Stimulated activated CD8-positive, alpha-beta memory T cell treated with anti-CD3 and anti-CD28 coated beads, Interleukin-4, amount 100 ng/mL, for 48 hours (primary cell): ENCODE measurements at regions not wholly inside any gene's neighbourhood (a gene's known extent, or its start where the extent isn't known, plus 50 kb on each side); places are given as distances from the start of the nearest gene placed in this dataset.

Experiments used
- DNase-seq: peaks from one replicate; pipeline ENCODE4 v3.0.0-alpha.2; 2020

DNA sequence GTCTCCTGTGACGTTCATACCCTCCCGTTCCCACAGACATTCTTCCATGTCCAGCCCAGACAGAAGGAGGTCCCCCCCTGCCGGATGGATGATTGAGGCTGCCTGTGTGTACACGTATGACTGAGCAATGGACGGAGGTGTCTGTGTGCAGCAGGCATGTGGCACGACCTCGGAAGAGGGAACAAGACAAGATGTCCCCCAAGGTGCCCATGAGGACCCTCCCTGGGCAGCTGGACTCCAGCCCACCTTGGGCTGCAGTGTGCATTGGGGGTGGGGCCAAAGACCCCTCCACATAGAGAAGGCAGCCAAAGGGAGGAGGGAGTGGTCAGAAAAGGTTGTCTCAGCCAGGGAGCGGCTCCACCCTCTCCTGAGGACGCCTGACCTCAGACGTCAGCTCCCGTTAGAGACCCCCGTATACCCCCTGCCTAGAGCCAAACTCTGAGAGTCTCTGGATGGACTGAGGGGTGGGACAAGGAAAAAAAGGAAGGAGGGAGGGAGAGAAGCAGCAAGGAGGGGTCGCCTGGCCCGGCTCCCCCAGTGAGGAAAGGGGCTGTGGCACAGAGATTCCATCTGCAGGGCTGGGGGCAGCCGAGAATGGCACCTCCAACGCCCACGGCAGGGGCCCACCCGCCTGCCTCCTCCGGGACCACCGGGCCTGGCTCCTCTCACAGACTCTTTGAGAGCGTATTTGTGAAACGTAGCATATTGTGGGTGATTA lies 92.9 kb upstream of the BHLHE23 start:
- DNase-seq, result no peak

DNA sequence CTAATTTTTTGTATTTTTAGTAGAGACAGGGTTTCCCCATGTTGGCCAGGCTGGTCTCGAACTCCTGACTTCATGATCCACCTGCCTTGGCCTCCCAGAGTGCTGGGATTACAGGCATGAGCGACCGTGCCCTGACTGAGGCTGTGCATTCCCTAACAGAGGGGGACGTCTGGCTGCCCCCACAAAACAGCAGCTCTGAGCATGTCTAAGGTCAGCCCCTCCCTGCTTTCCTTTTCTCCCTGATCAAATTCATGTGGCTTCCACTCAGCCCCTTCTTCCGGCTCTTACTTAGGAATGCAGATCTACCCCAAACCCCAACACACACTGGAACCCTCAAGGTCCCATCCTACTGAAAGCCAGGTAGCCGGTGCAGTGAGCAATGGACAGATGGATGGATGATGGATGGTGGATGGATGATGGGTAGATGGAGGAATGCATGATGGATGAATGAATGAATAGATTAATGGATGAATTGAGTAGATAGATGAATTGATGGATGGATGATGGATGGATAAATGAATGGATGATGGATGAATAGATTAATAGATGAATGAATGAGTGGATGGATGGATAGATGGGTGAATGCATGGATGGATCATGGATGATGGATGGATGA lies 91.5 kb upstream of the BHLHE23 start:
- DNase-seq, result no peak

DNA sequence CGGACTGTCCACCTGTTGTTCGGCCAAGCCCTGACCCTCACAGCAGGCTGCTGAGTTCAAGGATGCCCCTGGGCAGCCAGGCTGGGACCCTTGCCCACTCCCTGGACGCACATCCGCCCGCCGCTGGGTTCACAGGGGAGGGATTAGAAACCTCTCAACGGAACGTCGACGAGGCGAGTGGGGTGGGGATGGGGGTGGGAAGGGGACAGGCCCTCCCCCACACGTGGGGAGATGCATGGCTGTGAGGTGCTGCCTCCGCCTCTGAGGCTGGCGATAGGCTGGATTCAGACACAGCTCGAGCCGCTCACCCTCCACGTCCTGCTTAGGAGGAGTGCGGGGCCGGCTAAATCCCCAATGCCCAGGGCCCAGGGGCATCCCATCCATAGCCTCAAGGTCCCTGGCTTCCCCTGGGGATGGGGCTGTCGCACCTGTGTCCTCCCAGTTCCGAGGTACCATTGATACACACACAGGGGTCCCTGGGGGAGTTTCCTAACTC lies 90.6 kb upstream of the BHLHE23 start:
- DNase-seq, result no peak

DNA sequence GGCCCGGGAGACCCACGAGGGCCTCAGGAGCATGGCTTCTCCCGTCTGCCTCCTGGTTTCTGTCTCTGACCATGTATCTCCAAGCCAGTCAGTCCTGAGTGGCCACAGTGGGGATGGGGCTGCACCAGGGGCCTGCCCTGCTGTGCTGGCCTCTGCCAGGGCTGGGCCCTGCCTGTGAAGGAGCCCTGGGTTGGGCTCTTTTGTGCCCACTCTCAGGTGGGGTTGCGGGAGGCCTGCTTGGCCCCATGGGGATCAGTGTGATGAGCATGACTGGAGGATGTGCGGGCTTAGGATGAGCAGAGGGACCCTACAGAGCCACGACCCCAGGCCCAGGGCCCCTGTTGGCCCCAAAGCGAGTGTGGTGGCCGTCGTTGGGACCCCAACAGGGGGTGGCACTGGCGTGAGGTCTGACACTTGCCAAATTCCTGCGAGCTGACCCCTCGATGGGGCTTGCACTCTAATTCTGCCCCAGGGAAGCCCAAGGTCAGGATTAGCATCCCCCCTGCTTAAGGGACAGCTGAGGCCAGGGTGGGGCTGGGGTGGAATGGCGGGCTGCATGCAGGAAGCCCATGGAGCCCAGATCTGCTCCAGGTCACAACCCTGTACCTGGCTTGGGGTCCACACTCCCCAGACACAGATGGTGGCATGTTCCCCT lies 90.0 kb upstream of the BHLHE23 start:
- DNase-seq, result no peak

DNA sequence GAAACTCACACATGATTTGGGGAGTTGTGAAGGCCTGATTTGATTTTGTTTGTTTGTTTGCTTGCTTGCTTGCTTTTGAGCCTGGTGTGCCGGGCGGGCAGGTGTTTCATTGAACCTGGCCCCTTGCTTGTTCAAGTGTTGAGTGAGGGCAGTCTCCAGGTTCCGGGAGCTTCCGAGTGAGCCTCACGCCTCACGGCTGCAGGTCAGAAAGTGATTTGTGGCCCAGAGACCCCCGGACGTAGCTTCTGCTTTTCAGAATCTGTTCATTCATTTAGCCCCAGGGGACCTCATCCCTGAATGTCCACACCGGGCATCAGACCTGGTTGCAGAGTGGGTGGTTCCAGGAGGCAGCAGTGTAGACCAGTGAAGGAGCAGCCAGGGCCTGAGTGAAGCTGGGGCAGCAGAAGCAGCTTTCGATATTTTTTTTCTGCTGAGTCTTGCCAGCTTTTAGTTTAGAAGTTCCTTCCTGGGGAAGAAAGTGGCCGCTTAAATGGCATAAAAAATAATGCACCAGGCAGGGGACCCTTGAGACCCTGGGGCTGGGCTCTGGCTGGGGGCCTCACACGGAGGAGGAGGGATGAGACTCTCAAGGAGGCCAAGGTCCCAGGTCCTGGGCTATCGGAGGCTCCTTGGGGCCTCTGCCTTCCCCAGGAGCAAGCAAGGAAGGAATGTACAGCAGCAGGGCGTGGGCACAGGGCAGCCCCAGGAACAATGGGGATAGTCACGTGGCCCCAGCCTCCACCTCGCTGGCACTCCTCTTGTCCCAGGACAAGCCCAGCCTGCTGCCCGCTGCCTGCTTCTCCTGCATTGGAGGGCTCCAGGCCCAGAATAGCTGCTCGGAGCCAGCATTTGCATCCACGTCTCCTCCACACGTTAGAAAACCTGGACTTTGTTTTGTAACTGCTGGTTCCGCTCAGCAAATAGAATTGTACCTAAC lies 89.2 kb upstream of the BHLHE23 start:
- no peak for DNase-seq

GRCh38 chr20:63094767-63095499 lies 88.2 kb upstream of the BHLHE23 start:
- no peak for DNase-seq

DNA sequence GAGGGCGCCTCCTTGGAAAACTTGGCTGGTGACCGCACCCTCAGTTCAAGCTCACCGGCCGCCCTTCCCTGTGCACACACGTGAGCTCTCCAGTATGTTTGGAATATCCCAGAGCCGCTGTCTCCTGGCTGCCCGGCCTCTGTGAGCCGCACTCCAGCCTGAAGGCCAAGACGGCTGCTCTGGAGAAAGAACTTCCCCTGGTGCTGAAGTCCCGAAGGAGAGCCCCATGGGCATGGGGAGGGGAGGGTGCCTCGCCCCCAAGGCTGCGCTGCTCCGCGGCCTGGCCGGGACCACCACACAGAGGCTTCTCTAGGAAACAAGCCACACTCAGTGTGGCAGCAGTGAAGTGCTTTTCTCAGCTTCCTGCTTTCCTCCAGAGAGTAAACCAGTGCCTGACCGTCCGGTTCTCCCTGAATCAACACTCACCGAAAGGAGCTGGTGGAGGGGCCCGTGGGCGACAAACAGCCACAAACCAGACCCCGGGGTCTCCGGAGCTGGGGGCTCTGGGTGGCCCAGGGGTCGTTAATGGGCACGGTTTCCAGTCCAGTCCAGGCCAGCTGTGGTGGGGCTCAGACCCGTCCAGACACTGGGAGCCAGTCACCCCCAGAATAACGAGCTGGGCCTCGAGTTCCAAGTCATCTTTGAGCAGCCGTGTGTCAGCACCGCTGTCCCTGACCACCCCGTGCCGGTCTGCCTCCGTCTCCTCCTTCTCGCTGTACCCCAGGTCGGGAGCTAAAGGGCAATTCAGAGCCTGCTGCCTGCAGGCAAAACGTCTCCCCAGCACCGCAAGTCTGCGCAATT lies 87.4 kb upstream of the BHLHE23 start:
- DNase-seq, result no peak

- no peak for DNase-seq
Measured at GRCh38 chr20:63092660-63093215, 86.0 kb upstream of the BHLHE23 start.

GRCh38 chr20:63091901-63092659 lies 85.3 kb upstream of the BHLHE23 start:
- no peak for DNase-seq

- no peak for DNase-seq
Measured at GRCh38 chr20:63090682-63091571, 84.2 kb upstream of the BHLHE23 start.

GRCh38 chr20:63090052-63090451 lies 83.3 kb upstream of the BHLHE23 start:
- DNase-seq, result no peak

DNA sequence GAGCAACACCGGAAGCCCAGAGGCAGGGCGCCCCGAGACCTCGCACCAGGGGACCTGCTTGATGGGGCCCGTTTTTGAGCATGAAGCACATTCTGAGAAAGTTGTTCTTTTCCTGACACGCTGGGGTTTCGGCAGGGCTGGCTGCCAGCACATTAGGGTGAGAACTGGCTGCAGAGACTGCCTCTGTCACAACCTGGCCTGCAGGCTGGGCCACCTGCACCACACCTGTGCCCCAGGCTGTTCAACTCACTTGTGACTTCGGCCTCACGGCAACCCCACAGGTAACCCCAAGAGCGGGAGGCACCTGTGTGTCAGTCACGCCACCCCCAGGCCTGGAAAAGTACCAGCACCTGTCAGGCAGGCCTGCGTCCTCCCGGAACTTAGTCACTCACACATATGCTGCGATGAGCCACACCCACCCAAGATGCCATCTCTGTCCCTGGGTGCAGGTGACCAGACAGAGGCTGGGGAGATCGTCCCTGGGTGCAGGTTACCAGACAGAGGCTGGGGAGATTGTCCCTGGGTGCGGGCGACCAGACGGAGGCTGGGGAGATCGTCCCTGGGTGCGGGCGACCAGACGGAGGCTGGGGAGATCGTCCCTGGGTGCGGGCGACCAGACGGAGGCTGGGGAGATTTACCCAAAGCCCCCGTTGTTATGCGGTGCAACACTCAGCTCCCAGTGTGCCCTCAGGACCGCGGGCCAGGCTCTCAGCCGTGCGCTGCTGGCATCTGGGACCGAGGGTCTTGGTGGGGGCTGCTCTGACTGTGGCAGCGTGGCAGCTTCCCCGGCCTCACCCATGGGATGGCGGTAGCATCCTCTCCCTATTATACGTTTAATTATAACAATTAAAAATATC lies 82.5 kb upstream of the BHLHE23 start:
- DNase-seq, result no peak

DNA sequence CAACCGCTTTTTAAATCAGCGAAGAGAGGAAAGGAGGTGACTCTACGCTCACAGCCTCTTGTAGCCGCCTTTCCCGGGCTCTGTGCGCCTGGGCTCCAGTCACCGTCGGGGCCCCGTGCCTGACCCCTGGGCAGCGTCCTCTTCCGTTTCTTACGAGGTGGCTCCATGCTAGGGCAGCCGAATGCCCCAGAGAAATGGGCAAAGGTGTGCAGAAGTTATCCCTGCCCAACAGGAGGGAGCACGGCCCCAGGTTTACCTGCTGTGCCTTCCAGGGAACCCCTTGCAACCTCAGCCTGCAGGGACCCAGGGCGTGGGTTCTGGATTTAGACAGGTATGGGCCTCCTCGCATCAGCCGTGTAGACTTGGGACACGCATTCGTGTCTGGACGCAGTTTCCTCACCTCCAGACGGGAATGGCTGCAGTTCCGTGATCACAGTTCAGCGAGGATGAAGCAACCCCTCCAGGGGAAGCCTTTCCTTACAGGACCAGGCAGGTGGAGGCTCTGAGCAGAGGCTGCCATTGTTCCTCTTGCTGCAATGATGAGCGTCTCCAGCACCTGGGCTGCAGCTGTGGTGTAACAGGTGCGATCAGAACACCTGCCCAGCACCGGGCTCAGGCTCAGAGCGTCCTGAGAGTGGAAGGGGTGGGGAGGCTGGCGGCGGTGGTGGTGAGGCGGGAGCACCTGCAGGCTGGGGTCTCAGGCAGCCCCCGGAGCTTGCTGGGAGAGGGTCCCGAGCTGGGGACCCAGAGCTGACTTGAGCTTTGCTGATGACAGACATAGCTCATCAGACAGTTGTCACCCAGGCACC lies 81.3 kb upstream of the BHLHE23 start:
- DNase-seq, result no peak

- no peak for DNase-seq
Measured at GRCh38 chr20:63087236-63087871, 80.6 kb upstream of the BHLHE23 start.

DNA sequence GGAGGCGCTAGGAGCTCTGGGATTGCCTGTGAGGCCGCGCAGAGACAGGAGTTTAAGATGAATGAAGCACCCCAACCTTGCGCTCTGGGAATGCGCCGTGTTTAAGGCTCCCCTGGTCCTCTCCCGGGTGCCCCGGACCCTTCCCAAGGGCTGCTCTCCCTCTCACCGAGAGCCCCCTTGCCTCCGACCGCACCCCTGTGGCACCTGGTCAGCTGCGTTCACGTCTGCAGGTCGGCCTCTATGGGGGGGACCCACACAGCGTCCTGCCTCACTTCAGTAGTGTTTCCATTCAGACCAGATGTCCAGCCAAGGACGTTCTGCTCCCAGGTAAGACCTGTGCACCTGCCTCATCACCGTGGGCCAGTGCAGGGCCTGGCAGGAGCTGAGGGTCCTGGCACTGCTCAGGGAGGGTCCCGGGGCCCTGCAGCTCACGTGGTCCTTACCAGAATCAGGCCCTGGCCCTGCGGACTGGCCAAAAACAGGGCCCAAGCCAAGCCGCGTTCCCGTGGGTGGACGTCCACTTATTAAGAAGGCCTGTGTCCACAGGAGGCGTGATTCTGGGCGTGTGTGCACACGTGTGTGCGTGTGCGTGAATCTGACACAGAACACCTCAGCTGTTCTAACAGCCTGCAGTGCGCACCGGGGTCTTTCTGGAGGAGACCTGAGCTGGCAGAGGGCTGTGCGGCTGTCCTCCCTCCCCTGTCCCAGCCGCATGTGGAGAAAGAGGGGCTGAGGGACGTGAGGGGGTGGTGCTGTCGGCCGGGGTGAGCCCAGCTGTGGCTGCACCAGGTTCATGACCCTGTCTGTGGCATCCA lies 79.9 kb upstream of the BHLHE23 start:
- DNase-seq, result no peak
